GM18867 (cell line): ENCODE measurements at regions not wholly inside any gene's neighbourhood (a gene's known extent, or its start where the extent isn't known, plus 50 kb on each side); places are given as distances from the start of the nearest gene placed in this dataset.
"Not testable (repeated sequence)": the region's sequence is repeated elsewhere in the genome, so short reads cannot be mapped to it uniquely, and the experiment has no call there.

Experiments
- ATAC-seq: cut with Tn5 transposase; IDR thresholded peaks from one replicate; pipeline ENCODE4 v1.9.1; 2021; ENCODE audit warnings: mild to moderate bottlenecking, moderate library complexity; ENCODE audit not compliant: unreplicated experiment

DNA sequence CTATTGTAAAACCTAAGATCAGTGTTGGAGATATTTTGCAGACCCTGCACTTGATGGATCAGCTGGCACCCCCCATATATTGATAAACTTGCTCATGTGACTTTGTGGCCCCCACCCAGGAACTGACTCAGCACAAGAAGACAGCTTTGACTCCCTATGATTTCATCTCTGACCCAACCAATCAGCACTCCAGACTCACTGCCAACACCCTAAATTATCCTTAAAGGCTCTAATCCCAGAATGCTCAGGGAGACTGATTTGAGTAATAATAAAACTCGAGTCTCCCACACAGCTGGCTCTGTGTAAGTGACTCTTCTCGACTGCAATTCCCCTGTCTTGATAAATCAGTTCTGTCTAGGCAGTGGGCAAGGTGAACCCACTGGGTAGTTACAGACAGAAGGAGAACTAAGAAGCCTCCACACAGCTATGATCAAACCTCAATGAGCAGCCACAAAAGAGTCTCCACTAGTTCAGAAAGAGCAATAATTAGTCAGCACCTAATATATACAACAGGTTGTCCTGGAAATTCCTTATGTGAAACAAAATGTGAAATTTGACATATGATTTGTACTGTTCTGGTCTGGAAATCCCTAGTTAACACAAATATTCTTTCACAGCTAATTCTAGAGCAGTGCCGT is 52.2 kb downstream of the ACTL7B start:
- ATAC-seq: no peak

DNA sequence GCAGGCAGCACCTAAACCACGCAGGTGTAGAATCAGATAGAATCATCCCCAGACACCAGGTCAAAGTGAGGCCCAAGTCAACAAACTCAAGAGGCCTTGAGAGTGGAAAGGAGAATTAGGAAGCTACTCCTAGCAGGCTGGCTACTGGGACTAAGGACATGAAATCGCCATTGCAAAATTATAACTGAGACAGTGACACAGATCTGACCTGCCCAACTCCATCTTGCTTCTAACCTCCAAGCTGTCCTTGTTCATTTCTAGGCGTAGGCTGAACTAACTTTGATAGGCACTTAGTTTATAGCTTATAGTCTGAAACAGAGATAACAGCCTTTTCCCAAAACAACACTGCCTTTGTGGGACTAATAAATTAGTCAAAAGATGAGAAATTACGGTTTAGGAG is 52.8 kb downstream of the ACTL7B start:
- no peak for ATAC-seq

DNA sequence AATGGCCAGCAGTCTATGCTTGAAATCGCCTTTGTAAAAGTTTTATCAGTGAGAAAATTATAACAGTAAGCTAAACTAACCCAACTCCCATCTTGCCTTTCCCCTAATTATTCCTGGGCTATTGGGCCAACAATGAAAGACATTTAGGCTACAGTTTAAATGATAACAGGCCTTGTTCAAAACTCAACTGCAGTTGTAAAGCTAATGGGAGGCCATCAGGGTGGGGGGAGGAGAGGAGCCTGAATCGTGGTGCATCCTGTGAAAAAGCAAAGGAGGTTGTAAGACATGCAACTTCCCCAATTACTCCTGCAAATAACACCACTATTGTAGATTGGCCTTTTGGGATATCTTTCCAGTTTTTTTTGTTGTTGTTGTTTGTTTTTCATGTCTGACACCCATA is 53.8 kb downstream of the ACTL7B start:
- no peak for ATAC-seq

DNA sequence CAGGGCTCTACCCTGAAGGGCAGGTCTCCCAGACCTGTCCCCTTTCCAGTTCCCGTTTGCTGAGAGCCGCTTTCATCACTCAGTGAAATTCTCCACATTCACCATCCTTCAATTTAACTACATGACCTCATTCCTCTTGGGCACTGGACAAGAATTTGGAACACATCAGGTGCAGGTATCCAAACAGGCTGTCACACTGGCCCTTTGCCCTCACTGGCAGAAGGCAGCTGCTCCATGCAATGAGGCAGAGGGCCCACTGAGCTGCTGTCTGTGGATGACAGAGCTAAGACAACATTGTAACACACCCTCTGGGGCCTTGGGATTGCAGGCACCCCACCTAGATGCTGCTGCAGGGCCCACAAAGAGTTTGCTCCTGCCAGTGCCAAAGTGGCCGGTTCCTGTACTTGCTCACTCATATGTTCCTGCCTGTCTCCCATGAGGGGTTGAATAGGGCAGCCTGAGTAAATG is 55.1 kb downstream of the ACTL7B start:
- ATAC-seq: no peak

DNA sequence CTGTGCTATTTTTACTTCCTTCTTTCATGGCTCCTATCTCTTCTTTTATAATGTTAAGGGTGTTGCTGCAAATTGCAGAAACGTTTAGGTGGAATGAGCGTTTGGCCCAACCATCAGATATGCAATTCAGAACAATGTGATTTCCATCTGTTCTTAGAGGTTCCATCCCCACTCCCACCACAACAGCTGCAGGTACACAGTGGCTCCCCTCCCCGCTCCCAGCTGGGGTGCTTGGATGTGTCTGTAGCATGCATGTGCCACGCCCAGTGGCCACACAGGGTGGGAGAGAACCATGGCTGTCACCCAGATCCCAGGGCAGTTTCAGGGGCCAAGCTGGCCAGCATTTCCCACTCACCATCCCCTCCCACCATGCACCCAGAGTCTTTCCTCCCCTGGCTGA is 62.2 kb downstream of the ACTL7B start:
- ATAC-seq: no peak

DNA sequence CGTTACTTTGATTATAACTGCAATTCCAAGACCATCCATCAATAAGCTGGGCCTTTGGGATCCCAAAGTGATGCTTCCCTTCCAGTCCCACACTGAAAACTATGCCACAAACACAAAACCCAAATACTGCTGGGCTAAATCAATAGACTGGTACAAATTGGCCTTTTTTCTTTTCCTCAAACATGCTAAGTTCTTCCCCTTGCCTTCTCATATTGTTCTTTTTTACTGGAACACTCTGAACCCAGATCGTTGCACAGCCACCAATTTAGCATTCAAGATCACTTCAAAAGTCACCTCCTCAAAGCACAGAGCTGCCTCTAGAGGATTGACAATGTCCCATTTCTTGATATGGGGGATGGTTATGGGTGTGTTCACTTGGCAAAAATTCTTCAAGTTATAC is 66.0 kb downstream of the ACTL7B start:
- no peak for ATAC-seq

DNA sequence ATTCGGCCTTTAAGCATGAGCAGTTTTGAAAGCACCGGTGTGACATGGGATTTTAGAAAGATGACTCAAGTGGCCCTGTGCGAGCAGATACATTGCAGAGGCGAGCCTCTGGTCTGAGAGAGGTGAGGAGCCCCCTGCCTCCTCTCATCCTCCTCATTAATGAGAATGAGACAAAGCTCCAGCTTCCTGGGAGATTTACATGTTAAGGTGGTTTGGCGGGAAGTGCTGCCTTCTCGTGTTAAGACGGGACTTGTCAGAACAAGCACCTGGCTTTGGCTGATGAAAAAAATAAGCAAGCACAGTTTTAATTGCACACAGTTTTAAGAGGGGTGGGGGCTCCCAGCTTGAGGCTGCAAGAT is 68.1 kb downstream of the ACTL7B start:
- ATAC-seq: no peak

DNA sequence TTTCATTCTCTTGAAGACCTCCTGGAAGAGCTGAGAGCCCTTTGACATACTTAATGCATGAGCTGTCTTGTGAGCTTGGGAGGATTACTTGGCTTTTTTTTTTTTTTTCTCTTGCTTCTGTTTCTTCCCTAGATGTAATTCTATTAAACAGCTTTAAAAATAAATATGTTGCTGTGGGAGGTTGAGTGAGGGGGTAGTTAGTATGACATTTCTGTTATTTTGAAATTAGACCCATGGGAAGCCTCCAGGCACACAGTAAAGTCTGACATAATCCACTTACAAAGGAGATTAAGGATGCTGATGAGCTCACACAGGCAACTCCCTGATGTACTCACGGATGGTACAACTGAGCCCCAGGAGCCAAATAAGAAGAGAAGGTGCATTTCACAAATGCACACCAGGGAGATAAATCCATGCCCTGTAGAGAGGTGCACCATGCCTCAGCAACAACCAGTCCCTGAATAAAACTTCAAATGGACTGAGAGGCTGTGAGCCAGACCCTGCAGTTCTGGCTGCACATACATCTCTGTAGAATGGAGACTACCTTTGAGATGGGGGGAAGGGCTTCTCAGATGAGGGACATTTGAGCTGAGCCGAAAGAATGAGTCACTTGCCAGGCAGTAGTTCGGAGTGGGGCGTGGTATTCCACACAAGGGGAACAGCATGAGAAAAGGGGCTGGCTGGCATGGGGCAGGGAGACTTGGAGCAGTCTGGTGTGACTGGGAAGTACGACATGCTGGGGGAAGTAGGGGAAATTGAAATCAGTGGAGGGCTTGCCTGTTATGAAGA is 68.7 kb downstream of the ACTL7B start:
- no peak for ATAC-seq

DNA sequence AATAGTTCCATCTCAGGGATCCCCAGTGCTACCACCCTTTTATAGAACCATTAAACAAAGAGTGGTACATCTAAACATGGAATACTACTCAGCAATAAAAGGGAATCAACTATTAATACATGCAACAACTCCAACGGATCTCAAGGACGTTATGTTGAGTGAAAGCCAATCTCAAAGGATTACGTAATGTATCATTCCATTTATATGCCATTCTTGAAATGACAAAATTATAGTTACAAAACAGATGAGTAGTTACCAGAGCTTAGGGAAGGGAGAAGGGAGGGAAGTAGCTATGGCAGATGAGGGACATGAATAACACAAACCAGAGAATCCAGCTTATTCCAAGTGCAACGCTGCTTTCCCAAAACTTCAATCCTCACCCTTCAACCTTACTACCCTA is 69.5 kb downstream of the ACTL7B start:
- no peak for ATAC-seq

DNA sequence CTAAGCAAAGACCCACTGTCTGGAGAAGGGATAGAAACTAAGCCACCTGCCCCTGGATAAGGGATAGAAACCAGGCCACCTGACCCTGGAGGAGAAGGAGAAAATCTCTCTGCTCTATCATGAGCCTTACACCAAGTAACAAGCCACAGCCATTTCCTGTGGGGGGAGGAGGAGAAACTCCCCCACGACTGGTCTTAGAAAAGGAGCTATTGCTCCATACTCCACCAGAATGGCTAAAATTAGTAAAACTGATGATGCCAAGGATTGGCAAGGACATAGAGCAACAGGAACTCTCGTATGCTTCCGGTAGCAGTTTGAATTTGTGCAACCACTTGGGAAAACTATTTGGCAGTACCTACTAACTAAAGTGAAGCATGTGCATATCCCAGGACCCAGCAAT is 70.8 kb downstream of the ACTL7B start:
- no peak for ATAC-seq

DNA sequence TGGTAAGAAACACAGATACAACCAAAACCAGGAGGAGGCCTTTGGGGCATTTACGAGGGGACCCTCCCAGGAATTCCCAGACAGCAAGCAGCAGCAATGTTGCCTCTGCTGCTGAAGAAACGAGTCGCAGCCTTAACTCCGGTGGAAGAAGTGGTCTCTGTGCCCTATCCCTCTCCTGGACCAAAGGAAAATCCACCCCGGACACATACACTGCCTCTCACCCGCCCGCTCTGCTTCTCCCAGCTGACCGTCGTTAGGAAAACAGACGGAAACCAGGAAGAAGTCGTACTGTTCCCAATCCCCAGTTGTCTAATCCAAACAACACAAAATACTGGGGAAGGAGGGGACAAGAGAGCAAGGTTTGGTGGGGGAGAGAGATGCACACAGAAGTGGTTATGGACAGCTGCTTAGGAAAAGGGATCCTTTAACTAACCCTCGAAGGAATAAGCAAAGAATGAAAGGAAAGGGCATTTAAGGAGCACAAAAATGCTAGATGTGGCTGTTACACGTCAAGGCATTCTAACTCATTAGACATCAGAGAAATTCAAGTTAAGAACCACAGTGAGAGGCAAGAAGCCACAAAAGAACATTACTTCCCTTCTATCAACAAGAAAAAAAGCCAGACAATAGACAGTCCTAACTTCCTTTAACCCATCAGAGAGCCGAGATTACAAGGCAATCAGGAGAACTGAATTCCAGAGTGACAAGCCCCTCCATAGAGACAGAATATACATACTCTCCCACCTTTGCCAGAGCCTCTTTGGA is 71.9 kb downstream of the ACTL7B start:
- no peak for ATAC-seq

DNA sequence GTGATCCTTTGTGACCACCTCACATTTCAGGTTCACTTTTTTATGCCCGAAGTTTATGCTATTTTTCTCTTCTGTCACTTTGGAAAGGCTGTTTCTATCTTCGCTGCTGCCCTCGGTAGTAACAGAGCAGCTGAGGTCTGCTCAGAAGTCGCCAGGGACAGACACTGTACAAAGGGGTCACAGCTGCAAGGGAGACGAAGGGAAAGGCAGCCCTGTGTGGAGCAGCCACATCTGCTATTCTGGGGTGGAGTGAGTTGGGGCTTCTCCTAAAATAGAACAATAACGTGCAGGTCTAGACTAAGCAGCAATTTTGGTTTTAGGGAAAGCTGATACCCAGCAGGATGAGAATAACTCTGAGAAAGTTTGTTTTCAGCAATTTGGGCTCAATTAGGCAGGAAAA is 72.5 kb downstream of the ACTL7B start:
- no peak for ATAC-seq

DNA sequence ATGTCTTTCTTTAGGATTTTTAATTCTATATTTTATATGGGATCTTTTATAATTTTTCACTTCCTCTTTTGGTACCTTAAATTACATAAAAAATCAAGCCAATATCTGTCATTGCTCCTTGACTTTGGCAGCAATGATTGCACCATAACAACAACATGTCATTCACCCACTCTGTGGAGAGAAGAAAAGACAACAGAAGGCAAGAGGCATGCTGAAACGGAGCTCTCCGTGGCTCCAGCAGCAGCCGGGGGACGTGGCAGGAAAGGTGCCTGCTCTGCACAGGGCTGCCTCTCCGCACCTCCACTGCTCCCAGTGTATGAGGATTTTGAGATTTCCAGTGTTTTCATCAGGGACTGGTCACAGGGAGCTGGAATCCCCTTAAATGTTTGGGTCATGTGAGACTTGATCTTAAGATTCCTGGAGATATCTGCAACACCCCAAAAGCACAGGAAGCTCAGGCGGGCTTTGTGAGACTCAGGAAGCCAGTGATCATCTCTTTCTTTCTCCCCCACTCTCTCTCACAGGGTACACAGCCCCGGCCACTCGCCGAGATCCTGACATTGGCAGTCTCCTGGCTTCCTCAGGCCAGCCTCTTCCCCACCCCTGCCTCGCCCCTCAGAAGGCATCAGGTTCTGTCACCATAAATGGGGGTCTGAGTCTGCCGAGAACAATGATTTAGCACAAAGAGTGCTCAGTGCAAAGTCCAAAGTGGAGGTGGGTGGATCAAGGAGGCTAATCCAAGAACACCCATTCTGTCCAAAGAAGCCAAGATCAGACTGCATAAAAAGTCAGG is 74.6 kb downstream of the ACTL7B start:
- no peak for ATAC-seq

DNA sequence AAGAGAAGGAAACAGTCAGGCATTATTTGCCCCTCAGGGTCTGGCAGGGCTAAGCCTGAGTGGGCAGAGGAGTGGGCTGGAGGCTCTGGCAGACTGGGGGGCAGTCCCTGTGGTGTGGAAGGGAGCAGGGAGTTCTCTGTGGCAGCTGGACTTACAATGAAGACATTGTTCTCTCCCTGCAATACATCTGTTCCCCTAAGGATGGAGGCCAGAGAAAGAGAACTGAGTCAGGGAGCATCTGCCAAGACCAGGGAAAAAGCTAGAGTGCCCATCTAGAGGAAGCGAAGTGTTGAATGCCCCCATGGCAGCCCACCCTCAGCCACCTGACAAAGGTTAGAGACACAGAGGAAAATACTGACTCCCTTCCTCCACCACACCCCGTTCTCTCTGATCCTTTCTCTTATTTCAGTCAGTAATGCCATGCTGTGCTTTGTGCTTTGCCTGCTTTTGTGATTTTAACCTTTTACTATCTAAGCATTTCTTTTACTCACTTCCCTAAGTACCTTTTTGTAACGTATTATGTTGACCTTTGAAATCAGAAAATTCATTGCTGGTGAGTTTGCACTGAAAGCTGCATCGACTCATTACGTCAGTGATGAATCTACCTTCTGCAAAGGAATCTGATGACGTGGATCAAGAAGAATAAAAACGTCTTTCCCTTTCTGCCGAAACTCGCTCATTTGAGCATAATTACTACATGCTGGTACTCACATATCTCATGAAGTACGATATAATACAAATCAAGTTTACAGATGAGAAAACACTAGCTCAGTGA is 76.0 kb downstream of the ACTL7B start:
- no peak for ATAC-seq

DNA sequence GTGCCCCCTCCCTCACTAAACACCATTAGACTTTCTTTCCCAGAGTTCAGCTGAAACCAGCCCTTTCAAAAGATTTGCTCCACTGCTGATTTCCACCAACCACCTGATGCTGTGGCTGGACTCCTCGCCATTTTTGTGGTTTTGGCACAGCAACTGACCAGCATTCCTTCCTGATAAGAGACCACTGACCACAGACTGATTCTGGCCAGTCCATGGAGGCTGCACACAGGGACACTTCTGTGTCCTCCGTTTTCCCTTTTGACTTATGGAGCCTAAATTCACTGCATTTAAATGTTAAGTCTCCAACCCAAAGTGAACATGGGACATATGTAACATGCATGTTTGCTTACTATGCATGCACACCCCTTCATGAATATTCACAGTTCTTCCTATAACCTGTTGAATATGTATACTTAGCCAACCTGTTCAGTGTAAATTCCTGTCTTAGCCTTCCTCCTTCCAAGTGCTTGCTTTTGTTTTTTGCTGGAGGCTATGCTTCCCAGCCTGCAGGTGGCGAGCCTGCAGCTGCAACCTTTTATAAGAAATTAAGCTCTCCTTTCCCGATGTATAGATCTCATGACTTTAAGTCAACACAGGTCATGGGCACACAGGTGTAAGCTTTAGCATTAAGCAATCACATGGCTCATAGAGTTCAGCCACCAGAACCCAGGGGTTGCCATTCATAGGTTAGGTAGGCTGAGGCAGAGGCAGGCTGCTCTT is 78.7 kb downstream of the ACTL7B start:
- ATAC-seq: no peak

DNA sequence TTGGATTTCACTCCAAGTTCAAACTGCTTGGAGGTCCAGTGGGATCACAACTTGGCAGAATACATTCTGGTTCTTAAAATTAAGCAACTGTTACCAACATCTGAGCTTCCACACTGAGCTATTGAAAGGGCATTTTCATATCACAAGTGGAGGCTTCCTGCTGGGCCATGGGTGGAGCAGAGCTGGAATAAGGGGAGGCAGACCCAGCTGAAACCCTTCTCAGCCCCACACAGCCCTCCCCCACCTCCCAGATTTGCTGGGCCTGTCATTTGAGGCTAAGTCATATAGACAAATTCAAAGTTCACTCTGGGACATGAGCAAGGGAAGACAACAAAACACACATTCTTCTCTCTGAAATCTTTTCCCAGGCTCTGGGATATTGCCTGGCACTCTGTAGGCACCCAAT is 79.9 kb downstream of the ACTL7B start:
- no peak for ATAC-seq

DNA sequence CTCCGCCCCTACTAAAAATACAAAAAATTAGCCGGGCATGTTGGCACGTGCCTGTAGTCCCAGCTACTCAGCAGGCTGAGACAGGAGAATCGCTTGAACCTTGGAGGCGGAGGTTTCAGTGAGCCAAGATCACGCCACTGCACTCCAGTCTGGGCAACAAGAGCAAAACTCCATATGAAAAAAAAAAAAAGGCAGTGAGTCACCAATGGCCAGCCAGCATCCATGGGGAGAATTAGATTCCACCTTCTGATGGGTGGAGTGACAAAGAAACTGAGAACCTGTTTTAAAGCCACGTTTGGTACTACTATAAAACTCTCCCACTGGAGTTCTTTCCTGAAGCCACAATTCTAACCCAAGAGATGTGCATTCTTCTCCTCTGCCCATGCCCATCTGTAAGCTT is 81.7 kb downstream of the ACTL7B start:
- ATAC-seq: not testable (repeated sequence)

DNA sequence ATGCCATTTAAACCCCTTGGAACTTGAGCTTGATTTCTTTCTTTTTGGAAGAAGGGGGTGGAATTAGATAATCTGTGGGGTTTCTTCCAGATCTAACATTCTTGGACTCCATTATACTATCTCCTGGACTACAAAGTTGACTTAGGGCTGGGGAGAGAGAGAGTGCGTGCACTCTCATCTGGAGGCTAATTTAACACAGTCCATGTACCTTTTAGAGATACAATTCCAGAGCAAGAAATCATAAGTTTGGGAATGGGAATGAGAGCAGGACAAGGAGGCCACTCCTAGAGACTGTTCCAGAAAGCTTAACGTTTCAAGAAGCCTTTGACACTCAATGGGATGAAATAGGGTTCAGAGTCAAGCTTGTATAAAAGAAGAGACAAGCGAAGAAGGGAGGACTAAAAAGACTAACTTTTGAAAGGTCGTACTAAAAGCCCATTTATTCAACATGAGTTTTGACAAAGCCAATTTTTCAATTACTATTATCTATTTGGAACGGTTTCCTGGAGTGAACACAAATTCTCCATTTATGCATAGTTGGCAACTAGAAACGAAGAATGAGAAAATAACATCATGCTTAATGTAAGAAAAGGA is 83.4 kb downstream of the ACTL7B start:
- no peak for ATAC-seq

DNA sequence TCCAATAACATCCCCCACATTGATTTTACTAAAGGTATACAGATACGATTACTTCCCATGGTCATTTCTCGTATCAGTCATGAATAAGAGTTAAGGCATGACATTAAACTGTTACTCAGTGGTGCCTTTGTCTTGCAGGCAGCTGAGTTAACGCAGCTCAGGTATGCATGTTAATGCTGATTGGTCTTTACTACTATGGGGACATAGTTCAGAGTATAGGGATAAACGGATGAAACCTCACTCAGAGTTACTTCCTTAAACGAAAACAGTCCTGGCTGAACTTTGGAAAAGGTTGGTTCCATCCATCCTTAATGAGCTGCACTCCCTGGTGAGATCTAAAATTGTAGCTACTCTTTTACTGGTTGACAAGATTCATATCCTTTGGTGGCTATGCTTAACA is 87.0 kb downstream of the ACTL7B start:
- no peak for ATAC-seq
